Hepatocyte (in vitro differentiated cells): ENCODE measurements at regions not wholly inside any gene's neighbourhood (a gene's known extent, or its start where the extent isn't known, plus 50 kb on each side); places are given as distances from the start of the nearest gene placed in this dataset.

ENCODE experiments used
- CTCF ChIP-seq: fragments of 200-600 bp; sonication (generic); IDR thresholded peaks from 2 replicates; pipeline ENCODE4 v1.5.1; 2016; ENCODE audit warnings: antibody characterized with exemption, mild to moderate bottlenecking; ENCODE audit not compliant: poor library complexity
- EZH2 ChIP-seq: fragments of 200-600 bp; sonication (generic); IDR thresholded peaks from 2 replicates; pipeline ENCODE4 v1.6.1; 2016; ENCODE audit warnings: antibody characterized with exemption, mild to moderate bottlenecking, borderline replicate concordance
- EZH2phosphoT487 ChIP-seq: fragments of 200-600 bp; sonication (generic); IDR thresholded peaks from one replicate; pipeline ENCODE4 v1.6.1; 2018; ENCODE audit warnings: antibody characterized with exemption, mild to moderate bottlenecking, low read depth, moderate library complexity; ENCODE audit not compliant: unreplicated experiment, severe bottlenecking

DNA sequence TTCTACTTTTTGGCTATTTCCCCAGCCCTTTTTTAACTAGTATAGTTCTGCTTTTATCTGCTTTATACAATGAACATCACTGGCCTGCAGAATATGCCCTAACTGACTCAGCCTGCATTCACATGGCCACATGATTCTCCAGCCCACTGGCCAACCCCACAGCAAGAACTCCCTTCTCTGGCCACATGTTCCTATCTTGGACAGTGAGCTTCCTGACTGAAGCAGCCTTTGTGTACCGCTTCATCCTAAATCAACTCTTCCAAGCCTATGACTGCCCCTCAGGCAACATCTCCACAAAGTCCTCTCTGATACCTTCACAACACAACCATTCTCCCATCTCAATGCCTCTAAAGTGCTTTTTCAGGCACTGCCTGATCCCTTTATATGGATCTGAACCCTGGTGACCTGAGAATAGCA is 214.1 kb downstream of the COL4A1 start:
- TF ChIP-seq CTCF, result no peak
- TF ChIP-seq EZH2, result no peak
- TF ChIP-seq EZH2phosphoT487, result no peak
